SU-DHL-6 (cell line): ENCODE measurements at regions not wholly inside any gene's neighbourhood (a gene's known extent, or its start where the extent isn't known, plus 50 kb on each side); places are given as distances from the start of the nearest gene placed in this dataset.

Source experiments
- H2AFZ ChIP-seq: fragments of 200-600 bp; sonication (generic); 2 replicates; pipeline ENCODE4 v1.6.1; 2014; ENCODE audit warnings: low read depth, mild to moderate bottlenecking, moderate library complexity, mixed read lengths, antibody characterized with exemption, low read length; ENCODE audit not compliant: severe bottlenecking
- H3F3A ChIP-seq: fragments of 200-600 bp; shearing (Covaris generic); 2 replicates; pipeline ENCODE4 v1.6.0; 2016; ENCODE audit warnings: antibody characterized with exemption, mild to moderate bottlenecking; ENCODE audit not compliant: insufficient read depth
- H3K27ac ChIP-seq: fragments of 200-600 bp; sonication (generic); 2 replicates; pipeline ENCODE4 v1.5.1; 2016; ENCODE audit warnings: low read depth, mild to moderate bottlenecking, low read length, moderate library complexity, mixed read lengths
- H3K27me3 ChIP-seq: fragments of 200-600 bp; sonication (generic), shearing (Covaris generic); 2 replicates; pipeline ENCODE4 v1.6.0; 2014; ENCODE audit warnings: mild to moderate bottlenecking, low read length
- H3K36me3 ChIP-seq: fragments of 200-600 bp; sonication (generic); 2 replicates; pipeline ENCODE4 v1.6.1; 2014; ENCODE audit warnings: mild to moderate bottlenecking, low read length, mixed read lengths
- H3K4me2 ChIP-seq: fragments of 300-600, 200-600 bp; shearing (Covaris generic), sonication (generic); 2 replicates; pipeline ENCODE4 v1.6.0; 2014; ENCODE audit warnings: low read length, low read depth, mild to moderate bottlenecking; ENCODE audit not compliant: poor library complexity, severe bottlenecking
- H3K4me3 ChIP-seq: fragments of 200-600 bp; sonication (generic); 2 replicates; pipeline ENCODE4 v1.5.1; 2014; ENCODE audit warnings: antibody characterized with exemption, low read length, mild to moderate bottlenecking, mixed read lengths; ENCODE audit not compliant: insufficient read depth, poor library complexity, severe bottlenecking
- H3K79me2 ChIP-seq: fragments of 200-600 bp; sonication (generic); 2 replicates; pipeline ENCODE4 v1.6.1; 2014; ENCODE audit warnings: mild to moderate bottlenecking, low read length, moderate library complexity; ENCODE audit not compliant: insufficient read depth
- H3K9ac ChIP-seq: fragments of 200-600 bp; sonication (generic); 2 replicates; pipeline ENCODE4 v1.7.0; 2014; ENCODE audit warnings: mild to moderate bottlenecking, low read length
- H3K9me2 ChIP-seq: fragments of 200-600 bp; sonication (generic); replicated peaks from 2 replicates; pipeline ENCODE4 v1.6.1; 2014; ENCODE audit warnings: low read length; ENCODE audit not compliant: insufficient read depth
- H3K9me3 ChIP-seq: fragments of 200-600 bp; sonication (generic); 2 replicates; pipeline ENCODE4 v1.6.1; 2014; ENCODE audit warnings: low read length, mixed read lengths; ENCODE audit not compliant: insufficient read depth
- H4K20me1 ChIP-seq: fragments of 200-600 bp; sonication (generic); 2 replicates; pipeline ENCODE4 v1.6.1; 2014; ENCODE audit warnings: low read depth, mild to moderate bottlenecking, antibody characterized with exemption, low read length, moderate library complexity, mixed read lengths
- EZH2phosphoT487 ChIP-seq: fragments of 200-600 bp; sonication (generic), shearing (Covaris generic); conservative IDR thresholded peaks from 2 replicates; pipeline ENCODE4 v1.6.1; 2018; ENCODE audit warnings: mild to moderate bottlenecking, antibody characterized with exemption, low read length, moderate library complexity, mixed read lengths
- TF ChIP-seq, protein P1 (sequence below): fragments of 200-600 bp; sonication (generic); IDR thresholded peaks from one replicate; pipeline ENCODE4 v1.5.1; 2017; ENCODE audit warnings: antibody characterized with exemption, mild to moderate bottlenecking, low read length, moderate library complexity; ENCODE audit not compliant: insufficient read depth, poor library complexity, severe bottlenecking

DNA sequence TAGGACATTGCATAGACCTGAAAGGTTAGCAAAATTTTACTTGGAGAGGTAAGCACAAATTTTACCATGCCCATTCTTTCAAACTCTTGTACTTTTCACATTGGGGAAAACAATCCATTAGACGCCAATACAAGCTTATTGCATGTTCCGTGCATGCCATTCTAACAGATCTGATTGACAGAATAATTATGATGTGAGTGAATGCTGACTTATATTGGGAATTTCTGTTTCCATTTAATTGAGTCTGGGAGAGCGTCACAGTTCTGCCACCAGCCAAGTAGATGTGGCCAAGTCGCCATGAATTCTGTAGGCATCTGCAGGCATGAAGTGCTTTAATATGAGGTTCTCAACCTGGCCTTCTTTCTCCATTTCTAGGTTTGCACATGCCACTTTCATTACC, 1097.4 kb downstream of the VRK1 start:
- no peak for TF ChIP-seq EZH2phosphoT487
- TF ChIP-seq, protein P1, sequence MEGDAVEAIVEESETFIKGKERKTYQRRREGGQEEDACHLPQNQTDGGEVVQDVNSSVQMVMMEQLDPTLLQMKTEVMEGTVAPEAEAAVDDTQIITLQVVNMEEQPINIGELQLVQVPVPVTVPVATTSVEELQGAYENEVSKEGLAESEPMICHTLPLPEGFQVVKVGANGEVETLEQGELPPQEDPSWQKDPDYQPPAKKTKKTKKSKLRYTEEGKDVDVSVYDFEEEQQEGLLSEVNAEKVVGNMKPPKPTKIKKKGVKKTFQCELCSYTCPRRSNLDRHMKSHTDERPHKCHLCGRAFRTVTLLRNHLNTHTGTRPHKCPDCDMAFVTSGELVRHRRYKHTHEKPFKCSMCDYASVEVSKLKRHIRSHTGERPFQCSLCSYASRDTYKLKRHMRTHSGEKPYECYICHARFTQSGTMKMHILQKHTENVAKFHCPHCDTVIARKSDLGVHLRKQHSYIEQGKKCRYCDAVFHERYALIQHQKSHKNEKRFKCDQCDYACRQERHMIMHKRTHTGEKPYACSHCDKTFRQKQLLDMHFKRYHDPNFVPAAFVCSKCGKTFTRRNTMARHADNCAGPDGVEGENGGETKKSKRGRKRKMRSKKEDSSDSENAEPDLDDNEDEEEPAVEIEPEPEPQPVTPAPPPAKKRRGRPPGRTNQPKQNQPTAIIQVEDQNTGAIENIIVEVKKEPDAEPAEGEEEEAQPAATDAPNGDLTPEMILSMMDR, result no peak
- no peaks in the 10 kb centered on the region for H3K79me2 ChIP-seq

DNA sequence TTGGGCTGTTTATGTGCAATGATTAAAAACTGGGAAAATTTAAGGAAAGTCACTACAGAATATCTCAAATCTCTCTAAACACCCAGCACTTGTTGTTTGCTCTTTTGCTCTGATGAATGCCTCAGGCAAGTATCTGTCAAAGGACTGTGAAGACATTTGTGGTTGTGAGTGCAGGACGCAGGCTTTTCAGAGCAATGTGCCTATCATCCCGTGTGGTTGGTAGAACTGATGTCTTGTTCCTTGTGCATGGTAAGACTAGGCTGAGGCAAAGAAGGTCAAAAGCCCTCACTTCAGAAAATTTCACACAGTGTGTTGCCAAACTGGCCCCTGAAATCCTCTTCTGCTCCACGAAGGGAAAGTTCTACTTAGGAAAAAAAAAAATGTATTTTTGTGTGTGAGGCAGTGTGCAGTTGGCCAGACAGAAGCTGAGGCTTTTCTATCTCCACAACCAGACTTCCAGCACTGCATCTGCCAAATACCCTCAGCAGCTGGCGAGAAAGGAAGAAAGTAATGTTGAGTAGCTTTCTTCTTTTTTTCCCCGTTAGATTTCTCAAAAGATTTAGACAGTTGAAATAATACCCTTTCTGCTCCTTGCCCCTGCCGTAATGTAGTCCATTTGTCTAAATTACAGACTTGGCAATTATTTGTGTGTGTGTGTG, 1103.1 kb downstream of the VRK1 start:
- Histone ChIP-seq H3K27me3 (no peaks in the 10 kb centered on the region), H3K4me3 (no peak overlapping the region), H3K9ac (no peak overlapping the region), H3K27ac (no peak overlapping the region), H3K9me2 (no peaks in the 10 kb centered on the region), H3K79me2 (no peaks in the 10 kb centered on the region), H3K4me2 (no peak overlapping the region), H2AFZ (no peak overlapping the region), H3F3A (no peaks in the 10 kb centered on the region), H3K36me3 (no peaks in the 10 kb centered on the region), H4K20me1 (no peaks in the 10 kb centered on the region), H3K9me3 (0 out of 2 replicates have a peak, but pooled peaks cover 3% of the 10 kb centered on the region)
- no peak for TF ChIP-seq EZH2phosphoT487

More for the DNA sequence above, 1097.4 kb downstream of the VRK1 start:
- Histone ChIP-seq H4K20me1 (no peaks in the 10 kb centered on the region), H2AFZ (no peak overlapping the region), H3K36me3 (no peaks in the 10 kb centered on the region), H3K9me3 (0 out of 2 replicates have a peak, but pooled peaks cover 5% of the 10 kb centered on the region), H3K9me2 (no peaks in the 10 kb centered on the region), H3K4me2 (no peak overlapping the region), H3K4me3 (no peak overlapping the region), H3K9ac (no peak overlapping the region), H3K27ac (no peak overlapping the region), H3K27me3 (no peaks in the 10 kb centered on the region), H3F3A (no peaks in the 10 kb centered on the region)

DNA sequence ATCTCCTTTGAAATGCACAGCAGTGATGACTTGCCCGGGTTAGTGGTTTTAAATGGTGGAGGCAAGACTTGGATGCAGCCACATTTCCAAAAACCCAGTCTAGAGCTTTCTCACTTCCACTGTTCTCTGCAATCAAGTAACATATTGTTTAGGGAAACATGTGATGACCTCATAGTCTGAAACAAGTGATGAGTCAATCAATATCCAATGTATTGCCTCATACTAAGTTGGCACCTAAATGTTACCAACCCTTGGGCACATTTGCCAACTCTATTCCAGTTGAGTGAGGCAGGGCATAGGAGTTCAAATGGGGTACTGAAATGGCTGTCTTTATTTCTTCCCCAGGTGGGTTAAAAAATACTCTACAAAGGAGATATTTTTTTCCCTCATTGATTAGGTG, 1105.4 kb downstream of the VRK1 start:
- Histone ChIP-seq H3K9ac (no peak overlapping the region), H4K20me1 (no peaks in the 10 kb centered on the region), H3K4me2 (no peak overlapping the region), H3K27me3 (no peaks in the 10 kb centered on the region), H3K9me2 (no peaks in the 10 kb centered on the region), H3K4me3 (no peak overlapping the region), H2AFZ (no peak overlapping the region), H3K27ac (no peak overlapping the region), H3K36me3 (no peaks in the 10 kb centered on the region), H3K79me2 (no peaks in the 10 kb centered on the region), H3K9me3 (no peaks in the 10 kb centered on the region), H3F3A (no peaks in the 10 kb centered on the region)
- TF ChIP-seq, protein P1, result no peak
- no peak for TF ChIP-seq EZH2phosphoT487

DNA sequence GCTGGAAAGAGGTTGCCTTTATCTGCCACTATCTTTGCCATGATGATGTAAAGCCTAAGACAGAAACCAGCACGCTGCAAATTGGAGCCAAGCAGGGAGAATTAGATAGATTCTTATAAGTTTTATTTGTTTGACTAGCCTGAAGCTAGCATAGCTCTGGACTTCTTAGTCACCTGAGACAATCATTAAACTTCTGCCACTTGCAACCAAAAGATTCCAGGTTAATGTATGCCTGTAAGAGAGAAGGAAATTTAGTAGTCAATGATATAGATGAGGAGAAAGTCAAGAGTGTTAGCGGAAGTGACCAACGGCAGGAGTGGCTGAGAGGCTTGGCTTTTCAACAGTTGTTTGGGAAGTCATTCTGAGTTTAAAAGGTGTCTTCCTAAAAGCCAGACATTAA, 1106.6 kb downstream of the VRK1 start:
- TF ChIP-seq EZH2phosphoT487, result no peak
- TF ChIP-seq, protein P1, result no peak
- H3K27me3 ChIP-seq, result no peaks in the 10 kb centered on the region
- no peak overlapping the region for H3K9ac ChIP-seq
- H3K79me2 ChIP-seq, result no peaks in the 10 kb centered on the region
- H3K36me3 ChIP-seq, result no peaks in the 10 kb centered on the region
- no peak overlapping the region for H3K4me2 ChIP-seq
- no peaks in the 10 kb centered on the region for H3F3A ChIP-seq
- H3K4me3 ChIP-seq, result no peak overlapping the region
- H3K9me3 ChIP-seq, result no peaks in the 10 kb centered on the region
- H4K20me1 ChIP-seq, result no peaks in the 10 kb centered on the region
- no peak overlapping the region for H2AFZ ChIP-seq
- no peak overlapping the region for H3K27ac ChIP-seq
- H3K9me2 ChIP-seq, result no peaks in the 10 kb centered on the region
